OCI-LY7 (cell line): ENCODE measurements at regions not wholly inside any gene's neighbourhood (a gene's known extent, or its start where the extent isn't known, plus 50 kb on each side); places are given as distances from the start of the nearest gene placed in this dataset.
"Not testable (repeated sequence)": the region's sequence is repeated elsewhere in the genome, so short reads cannot be mapped to it uniquely, and the experiment has no call there.

Source experiments
- BruUV-seq: library from RNA; stranded (reverse); fragments of 400-500 nt; replicated peaks from 2 replicates; lab custom pipeline; 2021; lab: Mats Ljungman, UMichigan
- CTCF ChIA-PET: fragments of 300-600 bp; sonication (Branson Sonifier 250); formaldehyde crosslinking; loops from one replicate; lab custom pipeline; 2022; ENCODE audit warnings: antibody characterized with exemption; ENCODE audit not compliant: unreplicated experiment; lab: Charles Lee
- POLR2A ChIA-PET: fragments of 300-600 bp; sonication (Branson Sonifier 250); formaldehyde crosslinking; loops from one replicate; lab custom pipeline; 2022; ENCODE audit warnings: antibody characterized with exemption; lab: Charles Lee
- DNase-seq: peaks from one replicate; pipeline ENCODE4 v3.0.0-alpha.2; 2015; ENCODE audit warnings: low spot score
- H2AFZ ChIP-seq: fragments of 200-600 bp; sonication (generic), shearing (Covaris generic); 2 replicates; pipeline ENCODE4 v1.6.1; 2014; ENCODE audit warnings: mild to moderate bottlenecking, antibody characterized with exemption, low read length, moderate library complexity
- H3K27ac ChIP-seq: fragments of 200-600 bp; sonication (generic); 2 replicates; pipeline ENCODE4 v1.5.1; 2014; ENCODE audit warnings: mixed run types, low read depth, mild to moderate bottlenecking, moderate library complexity, low read length, inconsistent platforms; ENCODE audit not compliant: poor library complexity, severe bottlenecking
- H3K36me3 ChIP-seq: fragments of 200-600 bp; sonication (generic); 2 replicates; pipeline ENCODE4 v1.6.1; 2014; ENCODE audit warnings: mild to moderate bottlenecking, antibody characterized with exemption, low read length, moderate library complexity, mixed read lengths; ENCODE audit not compliant: insufficient read depth
- H3K4me1 ChIP-seq: fragments of 200-600 bp; sonication (generic); 2 replicates; pipeline ENCODE4 v1.5.1; 2014; ENCODE audit warnings: mild to moderate bottlenecking, low read length; ENCODE audit not compliant: insufficient read depth, poor library complexity, severe bottlenecking
- H3K4me2 ChIP-seq: fragments of 200-600 bp; sonication (generic); 2 replicates; pipeline ENCODE4 v1.6.1; 2014; ENCODE audit warnings: mild to moderate bottlenecking, low read length
- H3K4me3 ChIP-seq: fragments of 200-600 bp; sonication (generic); 2 replicates; pipeline ENCODE4 v1.5.1; 2014; ENCODE audit warnings: mild to moderate bottlenecking, low read depth, low read length; ENCODE audit not compliant: poor library complexity, severe bottlenecking
- H3K79me2 ChIP-seq: fragments of 200-600 bp; sonication (generic); 2 replicates; pipeline ENCODE4 v1.6.1; 2016; ENCODE audit warnings: low read depth, mild to moderate bottlenecking, low read length, moderate library complexity, mixed read lengths; ENCODE audit not compliant: insufficient read depth
- H3K9me2 ChIP-seq: fragments of 200-600 bp; sonication (generic); 2 replicates; pipeline ENCODE4 v1.6.1; 2016; ENCODE audit warnings: mild to moderate bottlenecking, low read length, mixed read lengths; ENCODE audit not compliant: insufficient read depth
- H3K9me3 ChIP-seq: fragments of 200-600 bp; sonication (generic); 2 replicates; pipeline ENCODE4 v1.6.1; 2014; ENCODE audit warnings: mild to moderate bottlenecking, mixed run types, low read length, mixed read lengths
- H4K20me1 ChIP-seq: fragments of 200-600 bp; sonication (generic); 2 replicates; pipeline ENCODE4 v1.6.1; 2014; ENCODE audit warnings: mild to moderate bottlenecking, antibody characterized with exemption, low read length, moderate library complexity, mixed read lengths; ENCODE audit not compliant: insufficient read depth
- EZH2phosphoT487 ChIP-seq: fragments of 200-600 bp; sonication (generic); IDR thresholded peaks from 2 replicates; pipeline ENCODE4 v1.6.1; 2018; ENCODE audit warnings: low read depth, borderline replicate concordance, mild to moderate bottlenecking, mixed run types, antibody characterized with exemption, low read length, moderate library complexity, mixed read lengths
- intact Hi-C: fragments of 100-400 bp; cut with micrococcal nuclease; formaldehyde crosslinking; loops from one replicate; pipeline ENCODE4 v1.10.0; 2022; ENCODE audit not compliant: unreplicated experiment
- TF ChIP-seq, protein P1 (sequence below): fragments of 200-600 bp; sonication (generic); conservative IDR thresholded peaks from 2 replicates; pipeline ENCODE4 v1.5.1; 2014; ENCODE audit warnings: mild to moderate bottlenecking, antibody characterized with exemption, low read length, moderate library complexity, mixed read lengths

DNA sequence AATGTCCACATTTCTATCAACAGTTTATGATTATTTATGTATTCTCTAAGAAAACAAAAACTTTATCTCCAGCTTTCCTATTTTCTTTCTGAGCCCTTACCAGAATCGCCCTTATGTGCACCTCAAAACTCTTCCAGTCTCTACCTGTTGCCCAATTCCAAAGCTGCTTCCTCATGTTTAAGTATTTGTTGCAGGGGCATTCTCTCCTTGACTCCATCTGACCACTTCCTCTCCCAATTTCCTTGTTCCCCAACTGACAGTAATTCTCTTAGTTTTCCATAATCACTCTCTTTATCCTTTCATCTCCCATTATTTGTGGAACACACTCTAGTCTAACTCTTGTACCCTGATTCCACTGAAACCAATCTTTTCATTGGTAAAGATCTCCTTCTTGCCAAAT, 105.4 kb upstream of the RBBP8 start:
- Histone ChIP-seq H3K79me2 (no peaks in the 10 kb centered on the region), H3K9me3 (no peaks in the 10 kb centered on the region), H3K36me3 (no peaks in the 10 kb centered on the region), H3K4me3 (no peak overlapping the region), H3K27ac (no peak overlapping the region), H3K4me1 (peaks cover 4% of the 10 kb centered on the region), H2AFZ (no peak overlapping the region), H3K9me2 (no peaks in the 10 kb centered on the region), H4K20me1 (no peaks in the 10 kb centered on the region), H3K4me2 (no peak overlapping the region)
- intact Hi-C loops, result no loop called here
- no peak for DNase-seq
- POLR2A ChIA-PET, result no interaction called here
- no peak for TF ChIP-seq EZH2phosphoT487
- TF ChIP-seq, protein P1, sequence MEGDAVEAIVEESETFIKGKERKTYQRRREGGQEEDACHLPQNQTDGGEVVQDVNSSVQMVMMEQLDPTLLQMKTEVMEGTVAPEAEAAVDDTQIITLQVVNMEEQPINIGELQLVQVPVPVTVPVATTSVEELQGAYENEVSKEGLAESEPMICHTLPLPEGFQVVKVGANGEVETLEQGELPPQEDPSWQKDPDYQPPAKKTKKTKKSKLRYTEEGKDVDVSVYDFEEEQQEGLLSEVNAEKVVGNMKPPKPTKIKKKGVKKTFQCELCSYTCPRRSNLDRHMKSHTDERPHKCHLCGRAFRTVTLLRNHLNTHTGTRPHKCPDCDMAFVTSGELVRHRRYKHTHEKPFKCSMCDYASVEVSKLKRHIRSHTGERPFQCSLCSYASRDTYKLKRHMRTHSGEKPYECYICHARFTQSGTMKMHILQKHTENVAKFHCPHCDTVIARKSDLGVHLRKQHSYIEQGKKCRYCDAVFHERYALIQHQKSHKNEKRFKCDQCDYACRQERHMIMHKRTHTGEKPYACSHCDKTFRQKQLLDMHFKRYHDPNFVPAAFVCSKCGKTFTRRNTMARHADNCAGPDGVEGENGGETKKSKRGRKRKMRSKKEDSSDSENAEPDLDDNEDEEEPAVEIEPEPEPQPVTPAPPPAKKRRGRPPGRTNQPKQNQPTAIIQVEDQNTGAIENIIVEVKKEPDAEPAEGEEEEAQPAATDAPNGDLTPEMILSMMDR, result no peak
- CTCF ChIA-PET, result no interaction called here
- BruUV-seq, result no TSS peak

DNA sequence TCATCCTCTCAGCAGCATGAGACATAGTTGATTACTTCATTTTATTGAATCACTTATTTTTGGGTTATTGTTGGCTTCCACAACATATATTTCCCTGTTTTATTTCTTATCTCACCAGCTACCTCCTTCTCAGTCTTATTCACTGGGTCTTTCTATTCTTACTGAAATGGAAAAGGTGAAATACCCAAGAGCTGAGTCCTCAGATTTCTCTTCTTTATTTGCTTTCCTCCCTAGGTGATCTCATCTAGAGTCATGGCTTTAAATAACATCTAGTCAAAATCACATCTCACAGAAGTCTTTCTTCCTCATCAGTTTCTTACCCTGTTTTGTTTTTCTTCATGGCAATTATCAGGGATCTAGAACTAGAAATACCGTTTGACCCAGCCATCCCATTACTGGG, 105.0 kb upstream of the RBBP8 start:
- Histone ChIP-seq H3K79me2 (no peaks in the 10 kb centered on the region), H2AFZ (no peak overlapping the region), H4K20me1 (no peaks in the 10 kb centered on the region), H3K27ac (no peak overlapping the region), H3K4me1 (peaks cover 4% of the 10 kb centered on the region), H3K9me3 (no peaks in the 10 kb centered on the region), H3K36me3 (no peaks in the 10 kb centered on the region), H3K4me2 (no peak overlapping the region), H3K9me2 (no peaks in the 10 kb centered on the region), H3K4me3 (no peak overlapping the region)
- ChIA-PET CTCF (no interaction called here), POLR2A (no interaction called here)
- no TSS peak for BruUV-seq
- TF ChIP-seq EZH2phosphoT487, result no peak
- TF ChIP-seq, protein P1, result no peak
- DNase-seq, result no peak
- intact Hi-C loops, result no loop called here

DNA sequence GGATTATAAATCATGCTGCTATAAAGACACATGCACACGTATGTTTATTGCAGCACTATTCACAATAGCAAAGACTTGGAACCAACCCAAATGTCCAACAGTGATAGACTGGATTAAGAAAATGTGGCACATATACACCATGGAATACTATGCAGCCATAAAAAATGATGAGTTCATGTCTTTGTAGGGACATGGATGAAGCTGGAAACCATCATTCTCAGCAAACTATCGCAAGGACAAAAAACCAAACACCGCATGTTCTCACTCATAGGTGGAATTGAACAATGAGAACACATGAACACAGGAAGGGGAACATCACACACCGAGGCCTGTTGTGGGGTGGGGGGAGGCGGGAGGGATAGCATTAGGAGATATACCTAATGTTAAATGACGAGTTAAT, 104.5 kb upstream of the RBBP8 start:
- BruUV-seq, H3K27ac ChIP-seq, H3K9me2 ChIP-seq, H3K4me2 ChIP-seq, H2AFZ ChIP-seq, H3K4me1 ChIP-seq, H4K20me1 ChIP-seq, H3K9me3 ChIP-seq, H3K36me3 ChIP-seq, H3K4me3 ChIP-seq, DNase-seq, POLR2A ChIA-PET, CTCF ChIA-PET, H3K79me2 ChIP-seq, intact Hi-C loops: not testable (repeated sequence)
